NCI-H510A treated with DMSO at 0.1 percent for 48 hours (cell line): ENCODE measurements at regions not wholly inside any gene's neighbourhood (a gene's known extent, or its start where the extent isn't known, plus 50 kb on each side); places are given as distances from the start of the nearest gene placed in this dataset.
"Not testable (repeated sequence)": the region's sequence is repeated elsewhere in the genome, so short reads cannot be mapped to it uniquely, and the experiment has no call there.

Experiments used
- DNase-seq: peaks from one replicate; lab custom pipeline; 2025; lab: John Stamatoyannopoulos, UW

DNA sequence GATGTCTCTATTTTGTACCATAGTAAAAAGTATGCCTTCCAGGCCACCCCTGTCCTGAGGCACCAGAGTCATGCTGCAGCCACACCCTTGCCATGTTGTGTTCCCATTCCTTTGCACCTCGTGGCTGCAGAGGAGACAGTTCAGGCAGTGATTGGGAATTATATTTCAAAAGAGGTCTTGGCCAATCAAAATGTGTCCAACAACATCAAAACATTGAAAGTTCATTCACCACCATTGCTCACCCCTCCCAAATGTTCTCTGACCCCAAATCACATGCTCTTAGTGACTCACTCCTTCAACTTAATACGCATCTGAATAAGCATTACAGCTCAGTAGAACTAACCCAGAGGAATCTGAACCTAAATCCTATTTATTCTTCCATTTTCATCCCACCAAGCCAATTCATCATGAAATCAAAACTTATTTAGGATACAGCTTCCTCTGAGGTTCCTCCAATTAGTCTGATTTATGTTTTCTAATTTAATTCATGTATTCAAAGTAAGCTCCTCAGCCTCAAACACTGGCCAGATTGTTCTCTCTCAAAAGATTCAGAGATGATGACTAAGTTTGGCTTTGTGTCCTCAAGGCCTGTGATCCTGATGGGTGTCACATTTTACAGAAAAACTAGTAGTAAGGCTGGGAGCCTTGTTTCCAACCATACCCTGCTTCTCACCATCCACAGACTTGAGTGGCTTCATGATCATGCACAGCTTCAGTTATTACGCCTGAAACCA, 323.2 kb upstream of the INTU start:
- DNase-seq: no peak

DNA sequence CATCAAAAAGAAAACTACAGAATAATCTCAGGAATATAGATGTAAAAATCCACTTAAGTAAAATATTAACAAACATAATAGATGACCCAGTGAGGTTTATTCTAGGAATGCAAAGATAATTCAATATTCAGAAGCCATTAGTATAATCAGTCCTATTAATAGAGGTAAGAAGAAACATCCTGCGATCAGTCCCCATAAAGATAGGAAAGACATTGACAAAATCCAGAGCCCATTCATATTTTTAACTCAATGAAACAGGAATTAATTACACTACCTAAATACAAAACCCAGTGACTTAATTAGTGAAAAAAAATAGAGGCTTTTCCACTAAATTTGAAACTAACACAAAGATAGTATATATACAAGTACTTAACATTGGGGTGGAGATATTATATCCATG, 321.4 kb upstream of the INTU start:
- no peak for DNase-seq

DNA sequence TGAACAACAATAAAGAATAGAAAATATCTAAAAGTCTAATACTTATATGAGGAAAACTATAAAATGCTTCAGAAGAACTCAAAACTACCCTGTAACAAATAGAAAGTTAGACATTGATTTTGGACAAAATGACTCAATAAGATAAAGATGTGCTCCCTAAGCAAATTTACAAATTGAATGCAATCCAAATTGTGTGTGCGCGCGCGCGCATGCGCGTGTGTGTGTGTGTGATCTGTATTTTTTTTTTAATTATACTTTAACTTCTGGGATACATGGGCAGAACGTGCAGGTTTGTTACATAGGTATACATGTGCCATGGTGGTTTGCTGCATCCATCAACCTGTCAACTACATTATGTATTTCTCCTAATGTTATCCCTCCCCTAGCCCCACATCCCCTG, 320.8 kb upstream of the INTU start:
- no peak for DNase-seq

DNA sequence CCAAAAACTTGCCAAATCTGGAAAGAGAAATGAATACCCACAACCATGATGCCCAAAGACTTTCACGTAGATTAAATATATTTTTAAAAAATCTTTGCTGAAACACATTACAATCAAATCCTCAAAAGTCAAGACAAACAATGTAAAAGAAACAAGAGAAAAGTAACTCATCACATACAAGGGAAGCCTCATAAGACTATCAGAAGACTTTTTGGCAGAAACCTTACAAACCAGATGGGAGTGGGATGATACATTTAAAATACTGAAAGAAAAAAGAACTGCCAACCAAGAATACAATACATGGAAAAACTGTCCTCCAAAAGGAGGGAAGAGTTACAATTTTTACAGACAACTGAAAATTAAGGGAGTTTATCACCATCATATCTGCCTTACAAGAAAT, 319.0 kb upstream of the INTU start:
- no peak for DNase-seq

DNA sequence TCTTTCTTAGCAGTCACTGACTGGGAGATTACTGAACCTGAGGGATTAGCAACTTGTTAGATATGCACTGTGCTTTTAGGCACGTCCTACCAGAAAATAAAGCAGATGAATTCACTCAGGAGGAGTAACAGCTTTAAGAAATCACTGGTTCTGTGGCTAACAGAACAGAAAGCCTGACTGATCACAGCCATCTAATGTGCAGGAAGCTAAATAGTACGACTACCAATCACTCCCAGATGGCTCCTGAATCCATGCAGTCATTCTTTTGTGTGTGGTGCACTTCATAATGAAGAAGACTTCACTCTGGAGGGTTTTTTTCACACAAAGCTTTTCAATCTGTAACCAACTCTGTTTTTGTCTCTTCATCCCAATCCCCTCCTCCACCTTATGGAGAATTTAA, 305.3 kb upstream of the INTU start:
- DNase-seq: no peak

DNA sequence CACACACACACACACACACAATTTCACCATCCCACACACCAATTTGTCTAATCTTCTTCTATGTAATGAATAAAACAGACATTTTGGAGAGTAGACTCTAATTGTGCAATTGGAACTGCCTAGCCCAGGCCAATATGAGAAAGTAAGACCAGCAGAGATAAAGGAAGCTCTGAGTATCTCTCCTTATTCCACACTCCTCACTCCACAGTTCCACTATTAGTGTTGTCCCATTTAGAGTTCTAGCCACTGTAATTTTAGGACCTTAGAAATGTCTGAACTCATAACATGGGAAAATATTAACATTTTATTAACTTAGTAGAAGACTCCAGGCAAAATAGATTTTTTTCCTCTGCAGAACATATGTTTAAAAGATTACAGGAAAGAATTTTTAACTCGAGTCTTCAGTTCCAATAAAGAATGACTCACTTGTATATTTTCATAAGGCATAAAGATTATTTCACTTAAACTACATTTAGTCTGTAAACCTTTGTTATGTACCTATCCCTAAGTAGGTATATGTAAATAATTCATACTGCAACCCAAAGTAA, 297.6 kb upstream of the INTU start:
- DNase-seq: no peak

DNA sequence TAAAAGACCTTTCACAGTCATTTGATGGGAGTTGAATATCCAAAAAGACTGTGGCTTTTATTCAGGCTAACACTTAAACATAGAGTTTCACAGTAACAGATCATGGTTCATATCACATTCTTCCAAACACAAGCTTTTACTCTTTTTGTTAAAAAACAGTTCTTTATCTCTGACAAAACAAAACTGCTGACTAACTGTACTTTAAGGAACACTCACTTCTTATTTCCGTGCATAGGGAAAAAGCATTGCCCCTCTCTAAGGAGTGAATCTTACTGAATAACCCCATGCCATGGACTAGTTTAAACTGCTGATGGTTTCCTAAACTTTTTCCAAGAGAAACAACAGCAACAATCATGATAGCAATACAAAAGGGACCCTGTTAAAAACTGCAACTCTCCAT, 297.0 kb upstream of the INTU start:
- no peak for DNase-seq

DNA sequence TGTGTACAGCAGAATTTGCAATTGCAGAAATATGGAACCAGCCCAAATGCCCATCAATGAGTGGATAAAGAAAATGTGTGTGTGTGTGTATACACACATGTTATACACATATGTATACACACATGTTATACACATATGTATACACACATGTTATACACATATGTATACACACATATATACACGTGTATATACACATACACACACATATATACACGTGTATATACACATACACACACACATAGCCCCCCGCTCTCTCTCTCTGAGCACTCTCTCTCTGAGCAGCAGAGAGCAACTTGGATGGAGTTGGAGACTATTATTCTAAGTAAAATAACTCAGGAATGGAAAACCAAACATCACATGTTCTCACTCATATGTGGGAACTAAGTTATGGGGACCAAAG, 289.6 kb upstream of the INTU start:
- not testable (repeated sequence) for DNase-seq

DNA sequence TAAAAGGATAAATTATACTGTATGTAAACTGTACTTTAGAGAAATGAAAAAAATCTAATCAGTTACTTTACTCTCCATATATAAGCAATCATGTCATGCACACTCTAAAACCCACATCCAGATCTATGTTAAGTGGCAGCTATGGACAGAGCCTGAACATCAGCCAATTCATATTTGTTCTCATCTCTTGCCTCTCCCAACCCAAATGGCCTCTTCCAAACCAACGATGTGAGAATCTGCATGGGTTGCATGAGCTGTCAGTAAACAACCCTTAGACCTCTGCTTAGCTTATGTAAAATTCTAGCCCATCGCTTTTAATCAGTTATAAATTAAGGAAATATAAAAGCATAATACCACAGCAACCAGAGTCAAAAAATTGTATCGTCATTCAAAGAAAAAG, 288.7 kb upstream of the INTU start:
- DNase-seq: no peak

DNA sequence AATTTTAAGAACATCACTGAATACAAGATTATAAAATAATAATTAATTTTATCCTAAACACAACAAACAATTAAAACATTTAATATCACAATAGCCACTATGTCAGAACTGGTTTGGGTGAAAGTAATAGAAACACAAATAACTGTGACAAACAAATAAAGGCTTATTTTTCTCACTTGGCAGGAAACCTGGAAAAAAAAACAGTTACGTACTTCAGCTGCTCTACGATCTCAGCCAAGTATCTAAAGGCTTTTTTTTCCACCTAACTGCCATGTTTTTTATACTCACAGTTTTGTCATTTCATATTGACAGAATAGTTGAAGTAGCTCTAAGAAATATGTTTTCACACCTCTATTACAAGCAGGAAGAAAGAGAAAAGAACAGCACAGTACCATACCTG, 284.8 kb upstream of the INTU start:
- DNase-seq: no peak

DNA sequence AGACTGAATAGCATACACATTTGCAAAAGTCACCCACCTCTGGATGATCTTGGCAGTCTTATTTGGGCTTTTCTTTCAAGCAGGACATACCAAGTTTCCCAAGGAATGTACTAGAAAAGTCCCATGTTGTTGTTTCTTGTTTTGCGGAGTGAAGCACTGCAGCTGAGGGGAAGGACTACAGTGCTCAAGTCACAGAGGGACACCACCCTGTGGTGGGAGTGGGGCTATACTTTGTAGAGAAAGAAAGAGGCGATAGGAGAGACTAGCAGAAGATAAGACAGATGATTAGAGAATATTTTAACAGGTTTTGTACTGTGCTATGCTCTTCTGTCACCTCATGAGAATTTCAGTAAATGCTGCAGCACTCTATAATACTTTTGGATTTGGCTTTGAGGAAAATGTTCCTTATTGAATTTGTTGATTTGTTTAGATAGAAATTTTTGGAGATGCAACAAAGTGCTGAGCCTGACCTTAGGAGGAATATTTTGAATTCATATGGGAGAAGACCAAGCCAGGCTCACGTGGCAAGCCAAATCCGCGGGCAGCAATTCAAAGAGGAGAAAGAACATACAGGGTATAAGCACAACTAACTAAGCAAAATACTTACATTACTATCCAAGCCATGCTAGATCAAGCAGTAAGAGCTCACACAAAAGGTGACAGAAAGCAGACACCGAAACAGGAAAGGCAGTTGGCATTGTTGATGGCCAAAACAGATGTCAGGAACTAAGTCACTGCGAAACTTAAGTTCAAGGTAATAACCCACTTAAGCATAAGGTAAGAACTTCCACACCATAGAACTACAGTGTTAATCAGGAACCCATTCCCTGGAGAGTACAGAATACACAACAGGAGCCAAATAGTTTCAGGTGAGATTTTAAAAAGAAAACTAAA, 280.3 kb upstream of the INTU start:
- no peak for DNase-seq

DNA sequence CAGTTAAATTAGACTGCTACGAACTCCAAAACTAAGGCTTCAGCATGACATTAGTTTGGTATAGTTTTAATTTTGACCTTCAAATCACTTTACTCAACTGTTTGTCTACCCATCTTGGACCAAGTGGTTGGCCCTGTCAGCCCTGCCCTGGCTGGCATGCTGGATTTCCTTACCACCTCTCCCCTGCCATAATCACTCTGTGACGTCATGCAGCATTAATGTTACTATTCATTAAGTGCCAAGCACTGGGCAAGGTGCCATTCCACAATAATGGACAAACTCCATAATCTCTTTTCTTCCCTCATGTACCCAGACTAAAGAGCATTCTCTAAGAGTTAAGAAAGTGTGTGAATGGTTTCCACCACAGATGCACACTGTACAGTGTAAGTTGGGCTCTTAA, 277.0 kb upstream of the INTU start:
- no peak for DNase-seq

DNA sequence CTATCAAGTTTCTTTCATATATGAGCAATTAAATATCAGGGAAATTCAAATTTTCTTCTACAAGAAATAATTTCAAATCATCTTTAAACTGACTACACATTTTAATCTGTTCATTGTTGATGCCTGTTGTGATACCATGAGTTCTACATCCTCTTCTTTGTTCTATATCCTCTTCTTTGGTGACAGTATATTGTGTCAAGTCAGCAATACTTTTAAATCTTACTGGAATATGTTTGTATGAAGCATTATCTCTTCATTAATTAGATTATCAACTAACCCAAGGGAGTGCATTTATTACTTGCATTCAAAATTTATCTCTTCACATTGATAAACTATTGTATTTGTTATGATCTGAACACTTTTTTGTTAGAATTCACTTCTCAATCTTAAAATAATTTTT, 275.0 kb upstream of the INTU start:
- no peak for DNase-seq

DNA sequence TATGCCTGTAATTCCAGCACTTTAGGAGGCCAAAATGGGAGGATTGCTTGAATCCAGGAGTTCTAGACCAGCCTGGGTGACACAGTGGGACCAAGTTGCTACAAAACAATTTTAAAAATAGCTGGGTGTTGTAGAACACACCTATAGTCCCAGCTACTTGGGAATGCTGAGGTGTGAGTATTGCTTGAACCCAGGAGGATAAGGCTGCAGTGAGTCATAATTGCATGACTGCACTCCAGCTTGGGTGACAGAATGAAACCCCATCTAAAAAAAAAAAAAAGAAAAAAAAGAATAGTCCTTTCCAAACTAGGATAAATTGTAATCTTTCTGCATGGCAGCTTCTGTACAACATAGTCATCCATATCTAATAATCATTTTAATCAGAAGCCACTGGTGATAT, 270.1 kb upstream of the INTU start:
- DNase-seq: no peak

DNA sequence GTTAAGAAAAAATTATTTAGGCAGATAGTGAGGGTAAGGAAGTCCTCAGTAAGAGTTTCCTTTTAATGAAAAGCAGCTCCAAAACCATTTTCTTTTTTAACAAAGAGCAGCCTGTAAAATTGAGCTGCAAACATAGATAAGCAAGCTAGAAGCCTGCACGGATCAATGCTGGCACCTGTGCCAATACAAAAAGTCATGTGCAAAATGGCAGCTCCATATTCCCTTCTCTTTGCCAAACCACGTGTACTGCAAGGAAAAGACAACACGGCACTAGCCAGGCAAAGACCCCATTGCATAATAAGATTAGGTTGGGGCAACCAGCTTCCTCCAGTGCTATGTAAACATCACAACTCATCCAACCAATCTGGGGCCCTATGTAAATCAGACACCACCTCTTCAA, 268.4 kb upstream of the INTU start:
- no peak for DNase-seq

DNA sequence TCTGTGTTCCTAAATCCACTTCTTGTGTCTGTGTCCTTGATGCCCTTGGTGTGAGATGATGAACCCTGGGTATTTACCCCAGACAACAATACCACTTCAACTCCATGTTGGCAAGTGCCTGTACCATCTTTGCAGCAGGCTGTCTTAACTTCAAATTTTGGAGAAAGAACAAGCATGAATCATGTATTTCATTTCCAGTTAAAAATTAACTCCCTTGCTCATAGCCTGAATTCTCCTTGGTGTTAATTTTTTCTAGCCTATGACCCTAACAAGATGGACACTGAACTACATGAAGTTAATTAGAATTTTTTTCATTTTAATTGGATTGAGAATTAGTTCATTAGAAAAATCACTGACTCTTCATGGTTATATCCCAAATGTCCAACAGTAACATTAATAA, 267.8 kb upstream of the INTU start:
- DNase-seq: no peak

DNA sequence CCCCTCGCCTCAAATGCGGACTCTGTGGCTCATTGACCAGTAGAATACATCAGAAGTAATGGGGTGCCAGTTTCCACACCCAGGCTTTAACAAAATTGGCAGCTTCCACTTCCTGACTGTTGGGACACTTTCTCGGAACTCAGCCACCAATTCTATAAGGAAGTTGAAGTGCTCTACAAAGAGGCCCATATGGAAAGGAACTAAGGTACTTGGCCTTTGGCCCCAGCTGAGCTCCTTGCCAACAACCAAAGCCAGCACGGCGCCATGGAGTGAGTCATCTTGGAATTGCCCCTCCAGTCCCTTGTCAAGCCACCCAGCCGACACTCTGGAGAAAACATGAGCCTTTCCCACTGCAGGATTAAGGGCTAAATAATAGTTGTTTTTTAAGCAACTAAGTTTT, 262.2 kb upstream of the INTU start:
- DNase-seq: no peak

DNA sequence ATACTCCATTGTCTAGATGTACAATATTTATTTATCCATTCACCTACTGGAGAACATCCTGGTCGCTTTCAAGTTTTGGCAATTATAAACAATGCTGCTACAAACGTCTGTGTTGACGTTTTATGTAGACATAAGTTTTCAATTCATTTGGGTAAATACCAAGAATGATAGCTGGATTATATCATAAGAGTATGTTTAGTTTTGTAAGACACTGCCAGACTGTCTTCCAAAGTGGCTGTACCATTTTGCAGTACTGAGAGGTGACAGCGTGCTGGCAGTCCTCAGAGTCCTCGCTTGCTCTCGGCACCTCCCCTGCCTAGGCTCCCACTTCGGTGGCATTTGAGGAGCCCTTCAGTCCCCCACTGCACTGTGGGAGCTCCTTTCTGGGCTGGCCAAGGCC, 253.3 kb upstream of the INTU start:
- DNase-seq: no peak

DNA sequence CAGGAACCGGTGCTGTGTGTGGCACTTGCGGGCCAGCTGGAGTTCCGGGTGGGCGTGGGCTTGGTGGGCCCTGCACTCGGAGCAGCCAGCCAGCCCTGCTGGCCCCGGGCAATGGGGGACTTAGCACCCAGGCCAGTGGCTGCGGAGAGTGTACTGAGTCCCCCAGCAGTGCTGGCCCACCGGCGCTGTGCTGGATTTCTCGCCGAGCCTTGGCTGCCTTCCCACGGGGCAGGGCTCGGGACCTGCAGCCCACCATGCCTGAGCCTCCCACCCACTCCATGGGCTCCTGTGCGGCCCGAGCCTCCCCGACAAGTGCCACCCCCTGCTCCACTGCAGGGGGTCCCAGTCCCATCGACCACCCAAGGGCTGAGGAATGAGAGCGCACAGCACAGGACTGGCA, 252.8 kb upstream of the INTU start:
- DNase-seq: not testable (repeated sequence)

DNA sequence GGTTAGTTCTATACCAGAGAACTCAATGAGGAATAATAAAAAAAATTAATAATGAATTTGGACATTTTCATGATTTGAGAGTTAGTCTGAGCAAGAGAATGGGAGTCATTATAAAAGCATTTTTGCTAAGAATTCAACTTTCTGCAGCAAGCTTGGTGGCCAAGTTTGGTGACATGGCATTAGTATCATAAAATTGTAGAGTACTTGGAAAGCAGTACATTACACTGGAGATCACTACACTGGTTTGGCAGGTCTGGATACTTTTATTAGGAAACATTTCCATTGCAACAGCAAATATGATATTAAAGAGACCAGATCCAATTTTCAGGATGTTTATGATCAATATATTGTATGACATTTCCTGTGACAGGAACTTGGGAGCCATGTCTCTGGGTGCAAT, 249.1 kb upstream of the INTU start:
- no peak for DNase-seq

DNA sequence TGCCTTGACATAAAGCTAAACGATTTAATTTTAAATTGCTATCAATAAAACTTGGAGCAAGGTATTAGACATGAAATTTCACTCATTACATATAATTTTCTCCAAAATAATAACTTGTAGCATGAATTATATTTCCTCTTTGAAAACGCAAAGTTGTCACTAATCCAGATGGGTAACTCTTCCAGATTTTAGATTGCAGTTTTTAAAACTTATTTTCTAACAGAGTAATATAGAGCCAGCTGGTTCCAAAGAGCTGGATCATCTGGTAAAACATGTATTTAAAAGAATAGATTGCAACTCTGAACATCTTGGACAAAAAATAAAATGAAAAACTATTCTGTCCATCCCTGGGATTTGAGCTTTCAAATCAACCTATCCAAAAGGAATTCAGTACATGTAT, 238.2 kb upstream of the INTU start:
- no peak for DNase-seq

DNA sequence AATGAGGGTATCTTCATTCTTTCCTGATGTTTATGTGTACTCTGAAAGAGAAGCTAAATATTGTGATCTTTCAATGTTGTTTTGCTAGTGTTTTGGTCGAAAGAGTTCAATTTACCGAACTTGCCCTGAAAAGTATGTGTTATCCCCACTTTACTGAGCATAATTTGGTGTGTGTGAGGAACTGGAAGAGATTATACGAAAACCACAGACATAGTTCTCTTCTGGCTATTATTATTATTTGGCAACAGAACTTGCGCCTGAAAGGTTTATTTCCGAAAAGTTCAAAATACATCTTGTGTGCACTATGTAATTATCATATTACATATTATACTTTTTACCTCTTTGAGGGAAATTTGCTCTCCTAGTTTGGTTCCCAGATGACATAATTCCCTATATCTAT, 232.5 kb upstream of the INTU start:
- DNase-seq: no peak

DNA sequence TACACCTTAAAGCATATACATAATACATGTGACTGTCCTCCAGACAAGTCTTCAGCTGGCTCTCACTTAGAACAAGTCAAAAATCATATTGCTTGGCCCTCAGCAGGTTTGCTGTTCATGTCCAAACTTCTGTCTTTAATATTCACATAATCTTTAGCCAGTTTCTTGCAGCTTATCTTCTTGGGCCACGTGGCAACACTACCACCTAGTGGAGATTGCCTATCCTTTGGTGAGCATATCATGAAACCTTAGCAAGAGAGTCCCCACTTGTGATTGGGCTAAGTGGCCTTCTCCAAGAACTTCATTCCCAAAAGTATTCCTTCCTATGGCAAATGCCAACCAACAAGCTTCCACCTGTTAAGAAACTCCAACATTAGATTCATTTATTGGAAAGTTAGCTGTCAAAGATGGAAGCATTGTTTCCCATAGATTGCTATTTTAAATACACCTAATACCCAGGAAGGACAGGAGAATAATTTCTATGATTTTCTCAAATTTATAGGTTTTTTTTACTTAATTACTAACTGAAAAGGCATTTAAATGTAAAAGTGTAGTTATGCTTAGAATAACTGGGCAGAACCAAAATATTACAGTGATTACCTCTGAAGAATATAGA, 231.9 kb upstream of the INTU start:
- DNase-seq: no peak
